ENCODE measurements at regions not wholly inside any gene's neighbourhood (a gene's known extent, or its start where the extent isn't known, plus 50 kb on each side); places are given as distances from the start of the nearest gene placed in this dataset.

GRCh38 chr3:43883729-43884396 lies 193.1 kb downstream of the ABHD5 start:
- no peaks in the 10 kb centered on the region for H3K9me2 ChIP-seq

GRCh38 chr3:43884581-43884980 lies 193.8 kb downstream of the ABHD5 start:
- CTCF ChIA-PET = no interaction called here
- Histone ChIP-seq H4K20me1 (ENCODE audit: insufficient read depth) (no peaks in the 10 kb centered on the region), H3K9me3 (no peaks in the 10 kb centered on the region), H3K4me1 (ENCODE audit: control insufficient read depth in 1 of 2, insufficient read depth in 2 of 2, low read depth in 1 of 2, low read length in 1 of 2) (peaks cover 0 to 38% of the 10 kb centered on the region in 2 experiments; a peak in 1 of 4 replicates), H3K27ac (ENCODE audit: low read depth in 2 of 2, low read length in 1 of 2) (peak overlapping the region in 1 of 2 experiments; percentile 89; a peak in 1 of 4 replicates), H3K9ac (no peak overlapping the region), H3K79me2 (ENCODE audit: insufficient read depth) (no peaks in the 10 kb centered on the region), H3K9me2 (no peaks in the 10 kb centered on the region), H2AFZ (ENCODE audit: low read depth) (no peak overlapping the region), H3K27me3 (ENCODE audit: insufficient read depth) (no peaks in the 10 kb centered on the region), H3K4me2 (no peak overlapping the region), H3K36me3 (replicated peaks in 1 of 2; ENCODE audit: control insufficient read depth in 1 of 2, insufficient read depth in 2 of 2, low read length in 1 of 2) (no peaks in the 10 kb centered on the region), H3F3A (replicated peaks; ENCODE audit: insufficient read depth) (no peaks in the 10 kb centered on the region), H3K4me3 (ENCODE audit: low read depth in 2 of 2, low read length in 1 of 2) (no peak overlapping the region)
- POLR2A ChIA-PET = no interaction called here
- WGBS (ENCODE audit: low lambda C conversion rate) = 85% methylated on average over 6 of the region's 7 CpGs
- TF ChIP-seq EP300 (IDR thresholded peaks at IDR 0.05; ENCODE audit: borderline replicate concordance in 1 of 2, low read depth in 1 of 2, low read length in 1 of 2) (no peak), USF1 (IDR thresholded peaks at IDR 0.05; ENCODE audit: borderline replicate concordance, low read depth) (no peak), YY1 (IDR thresholded peaks at IDR 0.05; ENCODE audit: low read depth) (no peak), SIN3A (IDR thresholded peaks at IDR 0.05; ENCODE audit: borderline replicate concordance, low read depth, low read length) (no peak), REST (IDR thresholded peaks at IDR 0.05; ENCODE audit: low read depth, low read length) (no peak), MAX (IDR thresholded peaks at IDR 0.05; ENCODE audit: low read depth) (no peak), JUND (IDR thresholded peaks at IDR 0.05) (no peak), CHD2 (IDR thresholded peaks at IDR 0.05; ENCODE audit: low read length, partially characterized antibody) (no peak)
- DNase-seq = no peak

More at GRCh38 chr3:43883729-43884396, 193.1 kb downstream of the ABHD5 start:
- H3K27ac ChIP-seq (ENCODE audit: low read depth in 2 of 2, low read length in 1 of 2) = peak overlapping the region in 1 of 2 experiments; percentile 89; a peak in 2 of 4 replicates
- H3K79me2 ChIP-seq (ENCODE audit: insufficient read depth) = no peaks in the 10 kb centered on the region
- no peaks in the 10 kb centered on the region for H3F3A ChIP-seq (replicated peaks; ENCODE audit: insufficient read depth)
- ChIA-PET CTCF (no interaction called here), POLR2A (no interaction called here)
- no peak overlapping the region for H3K4me3 ChIP-seq (ENCODE audit: low read depth in 2 of 2, low read length in 1 of 2)
- peaks cover 0 to 38% of the 10 kb centered on the region in 2 experiments; a peak in 1 of 4 replicates for H3K4me1 ChIP-seq (ENCODE audit: control insufficient read depth in 1 of 2, insufficient read depth in 2 of 2, low read depth in 1 of 2, low read length in 1 of 2)
- H3K9ac ChIP-seq = no peak overlapping the region
- H3K4me2 ChIP-seq = no peak overlapping the region
- no peaks in the 10 kb centered on the region for H3K36me3 ChIP-seq (replicated peaks in 1 of 2; ENCODE audit: control insufficient read depth in 1 of 2, insufficient read depth in 2 of 2, low read length in 1 of 2)
- 80% methylated on average over 7 of the region's 10 CpGs for WGBS (ENCODE audit: low lambda C conversion rate)
- no peak for DNase-seq
- no peak overlapping the region for H2AFZ ChIP-seq (ENCODE audit: low read depth)
- H4K20me1 ChIP-seq (ENCODE audit: insufficient read depth) = no peaks in the 10 kb centered on the region
- no peaks in the 10 kb centered on the region for H3K9me3 ChIP-seq
- H3K27me3 ChIP-seq (ENCODE audit: insufficient read depth) = no peaks in the 10 kb centered on the region
- no peak for TF ChIP-seq POLR2AphosphoS5 (IDR thresholded peaks at IDR 0.05; ENCODE audit: low read depth, low read length)
- TF ChIP-seq ZBTB33 (IDR thresholded peaks at IDR 0.05; ENCODE audit: borderline replicate concordance, low read depth) = no peak
- no peak for TF ChIP-seq FOSL2 (IDR thresholded peaks at IDR 0.05; ENCODE audit: borderline replicate concordance, low read depth)
- TF ChIP-seq SIN3A (IDR thresholded peaks at IDR 0.05; ENCODE audit: borderline replicate concordance, low read depth, low read length) = no peak
